OCI-LY3 (cell line): ENCODE measurements at regions not wholly inside any gene's neighbourhood (a gene's known extent, or its start where the extent isn't known, plus 50 kb on each side); places are given as distances from the start of the nearest gene placed in this dataset.

Source experiments
- CTCF ChIP-seq: fragments of 200-600, 300-600 bp; sonication (generic); IDR thresholded peaks from 2 replicates; pipeline ENCODE4 v1.5.1; 2014; ENCODE audit warnings: antibody characterized with exemption, low read length, low read depth
- EZH2phosphoT487 ChIP-seq: fragments of 200-600 bp; shearing (Covaris generic); IDR thresholded peaks from 2 replicates; pipeline ENCODE4 v1.6.1; 2018; ENCODE audit warnings: antibody characterized with exemption, mixed run types, low read depth

- TF ChIP-seq CTCF: no peak
- no peak for TF ChIP-seq EZH2phosphoT487
Measured at GRCh38 chr2:189367343-189367742, 73.9 kb upstream of the WDR75 start.
